Naive thymus-derived CD4-positive, alpha-beta T cell (primary cell): ENCODE measurements at regions not wholly inside any gene's neighbourhood (a gene's known extent, or its start where the extent isn't known, plus 50 kb on each side); places are given as distances from the start of the nearest gene placed in this dataset.

Source experiments
- ATAC-seq: fragments of 150-1000 bp; cut with Tn5 transposase; 2 replicates; pipeline ENCODE4 v1.10.0; 2021; ENCODE audit warnings: mild to moderate bottlenecking, moderate library complexity
- CTCF ChIA-PET: fragments of 350-600 bp; sonication (Branson Sonifier 250); formaldehyde crosslinking; loops from one replicate; lab custom pipeline; 2021; ENCODE audit warnings: antibody characterized with exemption; lab: Charles Lee
- POLR2A ChIA-PET: fragments of 350-600 bp; sonication (Branson Sonifier 250); formaldehyde crosslinking; loops from one replicate; lab custom pipeline; 2021; ENCODE audit warnings: antibody characterized with exemption, inconsistent platforms; lab: Charles Lee
- DNase-seq, 9 donors: peaks; one replicate each; pipeline versions ENCODE4 v3.0.0 to v3.0.0-alpha.2; 2020 to 2022; ENCODE audit warnings: mixed read lengths in 1 of 9
- H3K27ac ChIP-seq: one replicate; pipeline ENCODE4 v1.7.0; 2013; ENCODE audit warnings: mild to moderate bottlenecking, low read depth, low read length, moderate library complexity
- H3K27me3 ChIP-seq, 2 donors: one replicate each; pipeline ENCODE4 v1.7.0; 2013; ENCODE audit warnings: low read length in 2 of 2, mild to moderate bottlenecking in 2 of 2, moderate library complexity in 2 of 2; ENCODE audit not compliant: control insufficient read depth in 2 of 2, insufficient read depth in 2 of 2
- H3K36me3 ChIP-seq, 3 experiments: 1 replicate in 2 of 3; 2 replicates in 1 of 3; pipeline ENCODE4 v1.7.0; 2013; ENCODE audit warnings: low read length in 3 of 3, mild to moderate bottlenecking in 3 of 3, moderate library complexity in 1 of 3; ENCODE audit not compliant: insufficient read depth in 3 of 3, control insufficient read depth in 2 of 3
- H3K4me1 ChIP-seq, 2 donors: one replicate each; pipeline ENCODE4 v1.7.0; 2013; ENCODE audit warnings: low read length in 2 of 2, mild to moderate bottlenecking in 2 of 2, moderate library complexity in 1 of 2; ENCODE audit not compliant: control insufficient read depth in 2 of 2, insufficient read depth in 2 of 2
- H3K4me3 ChIP-seq: 2 replicates; pipeline ENCODE4 v1.7.0; 2013; ENCODE audit warnings: mild to moderate bottlenecking, low read length
- H3K9me3 ChIP-seq, 3 experiments: 1 replicate in 2 of 3; 2 replicates in 1 of 3; pipeline ENCODE4 v1.7.0; 2013; ENCODE audit warnings: low read length in 3 of 3; ENCODE audit not compliant: control insufficient read depth in 2 of 3
- H3K27ac Mint-ChIP-seq, 9 donors: one replicate each; pipeline ENCODE4 v1.8.0; 2020 to 2022; ENCODE audit warnings: mixed read lengths in 9 of 9, mild to moderate bottlenecking in 8 of 9, moderate library complexity in 5 of 9, inconsistent platforms in 2 of 9
- H3K27me3 Mint-ChIP-seq, 5 donors: one replicate each; pipeline ENCODE4 v1.8.0; 2021 to 2022; ENCODE audit warnings: mixed read lengths in 5 of 5, mild to moderate bottlenecking in 1 of 5
- H3K36me3 Mint-ChIP-seq, 5 donors: one replicate each; pipeline ENCODE4 v1.8.0; 2020 to 2022; ENCODE audit warnings: mixed read lengths in 5 of 5, mild to moderate bottlenecking in 3 of 5, inconsistent platforms in 1 of 5
- H3K4me1 Mint-ChIP-seq, 7 donors: one replicate each; pipeline ENCODE4 v1.8.0; 2020 to 2022; ENCODE audit warnings: mixed read lengths in 7 of 7, mild to moderate bottlenecking in 3 of 7, inconsistent platforms in 1 of 7
- H3K4me3 Mint-ChIP-seq, 10 donors: one replicate each; pipeline ENCODE4 v1.8.0; 2020 to 2022; ENCODE audit warnings: mild to moderate bottlenecking in 10 of 10, mixed read lengths in 10 of 10, moderate library complexity in 6 of 10, inconsistent platforms in 2 of 10
- H3K9me3 Mint-ChIP-seq, 11 donors: one replicate each; pipeline ENCODE4 v1.8.0; 2020 to 2022; ENCODE audit warnings: mixed read lengths in 11 of 11, mild to moderate bottlenecking in 4 of 11, inconsistent platforms in 1 of 11, moderate library complexity in 1 of 11
- intact Hi-C, 2 donors: fragments of 100-400 bp; cut with micrococcal nuclease; formaldehyde crosslinking; loops; one replicate each; pipeline ENCODE4 v1.15.1; 2023

GRCh38 chr6:21984135-21984534 is 312.7 kb downstream of the PRL start:
- no peak for ATAC-seq
- CTCF ChIA-PET: no interaction called here

GRCh38 chr6:21984561-21984960 is 312.3 kb downstream of the PRL start:
- DNase-seq: no peak
- Mint-ChIP-seq H3K27ac (no peak overlapping the region), H3K4me3 (no peak overlapping the region), H3K27me3 (peaks cover 0 to 5% (median 0%) of the 10 kb centered on the region in 5 donors), H3K9me3 (peaks cover 0 to 10% (median 0%) of the 10 kb centered on the region in 11 donors), H3K4me1 (peaks cover 0 to 37% (median 16%) of the 10 kb centered on the region in 7 donors), H3K36me3 (peaks cover 0 to 4% (median 0%) of the 10 kb centered on the region in 5 donors)
- Histone ChIP-seq H3K27me3 (no peaks in the 10 kb centered on the region), H3K4me1 (no peaks in the 10 kb centered on the region), H3K36me3 (no peaks in the 10 kb centered on the region), H3K4me3 (no peak overlapping the region), H3K27ac (no peak overlapping the region), H3K9me3 (no peaks in the 10 kb centered on the region)
- ChIA-PET CTCF (no interaction called here), POLR2A (no interaction called here)
- intact Hi-C loops: no loop called here
- ATAC-seq: no peak

More at GRCh38 chr6:21984135-21984534, 312.7 kb downstream of the PRL start:
- intact Hi-C loops: no loop called here
- Mint-ChIP-seq H3K4me3 (no peak overlapping the region), H3K9me3 (peaks cover 0 to 10% (median 0%) of the 10 kb centered on the region in 11 donors), H3K27me3 (peaks cover 0 to 5% (median 0%) of the 10 kb centered on the region in 5 donors), H3K27ac (no peak overlapping the region), H3K36me3 (peaks cover 0 to 4% (median 0%) of the 10 kb centered on the region in 5 donors), H3K4me1 (peaks cover 0 to 37% (median 16%) of the 10 kb centered on the region in 7 donors)
- no peaks in the 10 kb centered on the region for H3K36me3 ChIP-seq
- H3K27me3 ChIP-seq: no peaks in the 10 kb centered on the region
- H3K27ac ChIP-seq: no peak overlapping the region
- H3K9me3 ChIP-seq: no peaks in the 10 kb centered on the region
- no peaks in the 10 kb centered on the region for H3K4me1 ChIP-seq
- DNase-seq: no peak
- POLR2A ChIA-PET: no interaction called here
- no peak overlapping the region for H3K4me3 ChIP-seq

- H3K27me3 Mint-ChIP-seq: no peaks in the 10 kb centered on the region
- ATAC-seq (no peak), DNase-seq (no peak)
- H3K4me3 ChIP-seq: no peak overlapping the region
- no peak overlapping the region for H3K27ac Mint-ChIP-seq
- H3K4me3 Mint-ChIP-seq: no peak overlapping the region
- peaks cover 0 to 4% (median 0%) of the 10 kb centered on the region in 5 donors for H3K36me3 Mint-ChIP-seq
- H3K9me3 ChIP-seq: no peaks in the 10 kb centered on the region
- H3K4me1 Mint-ChIP-seq: peaks cover 0 to 27% (median 16%) of the 10 kb centered on the region in 7 donors
- ChIA-PET POLR2A (no interaction called here), CTCF (no interaction called here)
- no peaks in the 10 kb centered on the region for H3K27me3 ChIP-seq
- intact Hi-C loops: no loop called here
- no peaks in the 10 kb centered on the region for H3K36me3 ChIP-seq
- H3K9me3 Mint-ChIP-seq: peaks cover 0 to 2% (median 0%) of the 10 kb centered on the region in 11 donors
- H3K4me1 ChIP-seq: no peaks in the 10 kb centered on the region
- no peak overlapping the region for H3K27ac ChIP-seq
These were observed 310.9 kb downstream of the PRL start for GRCh38 chr6:21985904-21986303.

- no peaks in the 10 kb centered on the region for H3K4me1 ChIP-seq
- H3K4me1 Mint-ChIP-seq: peaks cover 0 to 27% (median 16%) of the 10 kb centered on the region in 7 donors
- peaks cover 0 to 4% (median 0%) of the 10 kb centered on the region in 5 donors for H3K36me3 Mint-ChIP-seq
- no peaks in the 10 kb centered on the region for H3K9me3 Mint-ChIP-seq
- DNase-seq (no peak), ATAC-seq (no peak)
- no peaks in the 10 kb centered on the region for H3K27me3 ChIP-seq
- H3K27ac ChIP-seq: no peak overlapping the region
- CTCF ChIA-PET: no interaction called here
- intact Hi-C loops: no loop called here
- no peaks in the 10 kb centered on the region for H3K36me3 ChIP-seq
- H3K4me3 ChIP-seq: no peak overlapping the region
- H3K27me3 Mint-ChIP-seq: peaks cover 0 to 4% (median 0%) of the 10 kb centered on the region in 5 donors
- peak overlapping the region in 4 of 9 donors; percentile 45 to 74 (median 54) for H3K27ac Mint-ChIP-seq
- POLR2A ChIA-PET: no interaction called here
- H3K4me3 Mint-ChIP-seq: peak overlapping the region in 4 of 10 donors; percentile 26 to 66 (median 64)
- H3K9me3 ChIP-seq: no peaks in the 10 kb centered on the region
These were observed 310.1 kb downstream of the PRL start for GRCh38 chr6:21986703-21987102.

GRCh38 chr6:21987501-21987957 is 309.3 kb downstream of the PRL start:
- peak in 3 of 9 donors; percentile 4 to 20 (median 5) for DNase-seq

GRCh38 chr6:21990577-21990976 is 306.3 kb downstream of the PRL start:
- H3K4me1 ChIP-seq: no peaks in the 10 kb centered on the region
- intact Hi-C loops: no loop called here
- H3K36me3 ChIP-seq: no peaks in the 10 kb centered on the region
- DNase-seq: no peak
- CTCF ChIA-PET: interaction anchor here (0.6 kb wide), 1 partner anchor 172 kb away, joined by 3 read pairs; no protein-coding TSS in a partner anchor
- Mint-ChIP-seq H3K27me3 (peaks cover 0 to 20% (median 10%) of the 10 kb centered on the region in 5 donors), H3K4me3 (no peak overlapping the region), H3K36me3 (no peaks in the 10 kb centered on the region), H3K4me1 (peaks cover 0 to 27% (median 19%) of the 10 kb centered on the region in 7 donors), H3K27ac (no peak overlapping the region), H3K9me3 (no peaks in the 10 kb centered on the region)
- no peak for ATAC-seq
- no peak overlapping the region for H3K27ac ChIP-seq
- POLR2A ChIA-PET: no interaction called here
- H3K27me3 ChIP-seq: no peaks in the 10 kb centered on the region
- H3K9me3 ChIP-seq: no peaks in the 10 kb centered on the region
- H3K4me3 ChIP-seq: no peak overlapping the region

More at GRCh38 chr6:21987501-21987957, 309.3 kb downstream of the PRL start:
- ChIA-PET CTCF (no interaction called here), POLR2A (no interaction called here)
- H3K27ac Mint-ChIP-seq: peak overlapping the region in 5 of 9 donors; percentile 3 to 78 (median 44)
- H3K9me3 Mint-ChIP-seq: no peaks in the 10 kb centered on the region
- no peaks in the 10 kb centered on the region for H3K36me3 ChIP-seq
- peak; percentile 74 for ATAC-seq
- no peak overlapping the region for H3K4me3 ChIP-seq
- intact Hi-C loops: no loop called here
- no peaks in the 10 kb centered on the region for H3K27me3 ChIP-seq
- H3K27me3 Mint-ChIP-seq: peaks cover 0 to 5% (median 0%) of the 10 kb centered on the region in 5 donors
- H3K27ac ChIP-seq: no peak overlapping the region
- no peaks in the 10 kb centered on the region for H3K9me3 ChIP-seq
- peaks cover 0 to 4% (median 0%) of the 10 kb centered on the region in 5 donors for H3K36me3 Mint-ChIP-seq
- H3K4me3 Mint-ChIP-seq: peak overlapping the region in 9 of 10 donors; percentile 3 to 68 (median 26)
- no peaks in the 10 kb centered on the region for H3K4me1 ChIP-seq
- peaks cover 0 to 32% (median 19%) of the 10 kb centered on the region in 7 donors for H3K4me1 Mint-ChIP-seq
